GM12872 (cell line): ENCODE measurements at regions not wholly inside any gene's neighbourhood (a gene's known extent, or its start where the extent isn't known, plus 50 kb on each side); places are given as distances from the start of the nearest gene placed in this dataset.

ENCODE experiments used
- TF ChIP-seq, protein P1 (sequence below): IDR thresholded peaks from 3 replicates; pipeline ENCODE4 v1.5.1; 2011; ENCODE audit warnings: low read depth, mild to moderate bottlenecking, low read length, moderate library complexity; ENCODE audit not compliant: insufficient read depth

DNA sequence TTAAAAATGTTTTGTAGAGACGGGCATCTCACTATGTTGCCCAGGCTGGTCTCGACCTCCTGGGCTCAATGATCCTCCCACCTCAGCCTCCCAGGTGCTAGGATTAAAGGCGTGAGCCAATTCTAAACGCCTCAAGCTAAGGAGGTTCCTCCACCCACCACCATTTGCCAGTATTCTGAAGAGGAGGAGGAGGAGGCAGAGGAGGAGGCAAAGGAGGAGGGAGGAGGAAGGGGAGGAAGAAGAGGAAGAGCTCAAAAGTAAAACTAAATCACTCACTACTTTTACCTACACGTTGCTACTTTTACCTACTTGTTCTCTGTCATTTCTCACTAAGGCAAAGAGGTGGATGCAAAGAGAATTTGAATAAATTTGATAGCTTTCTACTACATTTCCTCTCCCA lies 63.6 kb upstream of the ARID1B start:
- TF ChIP-seq, protein P1, sequence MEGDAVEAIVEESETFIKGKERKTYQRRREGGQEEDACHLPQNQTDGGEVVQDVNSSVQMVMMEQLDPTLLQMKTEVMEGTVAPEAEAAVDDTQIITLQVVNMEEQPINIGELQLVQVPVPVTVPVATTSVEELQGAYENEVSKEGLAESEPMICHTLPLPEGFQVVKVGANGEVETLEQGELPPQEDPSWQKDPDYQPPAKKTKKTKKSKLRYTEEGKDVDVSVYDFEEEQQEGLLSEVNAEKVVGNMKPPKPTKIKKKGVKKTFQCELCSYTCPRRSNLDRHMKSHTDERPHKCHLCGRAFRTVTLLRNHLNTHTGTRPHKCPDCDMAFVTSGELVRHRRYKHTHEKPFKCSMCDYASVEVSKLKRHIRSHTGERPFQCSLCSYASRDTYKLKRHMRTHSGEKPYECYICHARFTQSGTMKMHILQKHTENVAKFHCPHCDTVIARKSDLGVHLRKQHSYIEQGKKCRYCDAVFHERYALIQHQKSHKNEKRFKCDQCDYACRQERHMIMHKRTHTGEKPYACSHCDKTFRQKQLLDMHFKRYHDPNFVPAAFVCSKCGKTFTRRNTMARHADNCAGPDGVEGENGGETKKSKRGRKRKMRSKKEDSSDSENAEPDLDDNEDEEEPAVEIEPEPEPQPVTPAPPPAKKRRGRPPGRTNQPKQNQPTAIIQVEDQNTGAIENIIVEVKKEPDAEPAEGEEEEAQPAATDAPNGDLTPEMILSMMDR = no peak

DNA sequence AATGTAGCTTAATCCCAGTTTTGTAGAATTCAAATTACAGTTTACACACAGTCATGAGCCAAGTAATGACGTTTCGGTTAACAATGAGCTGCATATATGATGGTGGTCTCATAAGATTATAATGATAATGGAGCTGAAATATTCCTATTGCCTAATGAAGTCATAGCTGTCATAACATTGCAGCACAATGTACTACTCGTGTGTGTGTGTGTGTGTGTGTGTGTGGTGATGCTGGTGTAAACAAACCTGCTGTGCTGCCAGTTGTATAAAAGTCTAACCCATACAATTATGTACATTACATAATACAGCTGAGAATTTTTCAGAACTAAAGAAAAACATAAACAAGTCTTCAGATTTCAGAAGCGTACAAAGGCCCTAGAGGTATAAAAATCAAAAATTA lies 66.7 kb upstream of the ARID1B start:
- TF ChIP-seq, protein P1 = no peak

DNA sequence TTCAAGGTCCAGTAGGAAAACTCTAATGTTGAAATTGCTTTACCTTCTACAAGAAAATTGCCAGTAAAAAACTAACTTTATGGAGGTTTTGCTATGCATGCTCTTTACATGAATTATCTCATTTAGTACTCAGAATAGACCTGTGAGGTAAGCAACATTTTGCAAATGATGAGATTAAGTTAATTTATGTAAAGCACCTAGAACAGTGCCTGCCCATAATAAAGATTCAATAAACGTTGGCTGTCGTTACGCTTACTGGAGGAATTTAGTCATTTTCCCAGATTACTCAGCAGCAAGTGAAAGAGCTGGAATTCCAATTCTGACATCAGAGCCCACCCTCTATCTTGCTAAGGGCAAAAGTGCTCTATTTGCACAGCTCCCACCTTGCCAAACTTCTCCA lies 69.4 kb upstream of the ARID1B start:
- TF ChIP-seq, protein P1 = no peak

DNA sequence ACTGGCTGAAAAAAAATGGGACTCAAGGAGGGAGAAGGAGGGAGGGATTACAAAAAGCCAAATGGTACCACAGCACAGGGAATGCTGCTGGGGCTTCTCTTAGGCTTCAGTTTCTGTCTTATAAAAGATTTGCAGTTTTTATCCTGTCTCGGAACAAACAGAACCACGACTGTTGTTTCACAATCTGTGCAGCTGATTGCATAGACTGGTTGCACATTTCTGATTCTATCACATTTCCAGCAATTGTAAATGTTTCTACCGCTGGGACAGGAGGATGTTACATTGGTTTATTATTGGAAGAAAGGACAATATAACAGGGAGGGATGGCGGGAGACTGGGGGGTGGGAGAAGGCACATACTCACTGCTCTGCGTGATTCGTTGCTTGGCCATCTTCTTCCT lies 73.5 kb upstream of the ARID1B start:
- TF ChIP-seq, protein P1 = no peak

DNA sequence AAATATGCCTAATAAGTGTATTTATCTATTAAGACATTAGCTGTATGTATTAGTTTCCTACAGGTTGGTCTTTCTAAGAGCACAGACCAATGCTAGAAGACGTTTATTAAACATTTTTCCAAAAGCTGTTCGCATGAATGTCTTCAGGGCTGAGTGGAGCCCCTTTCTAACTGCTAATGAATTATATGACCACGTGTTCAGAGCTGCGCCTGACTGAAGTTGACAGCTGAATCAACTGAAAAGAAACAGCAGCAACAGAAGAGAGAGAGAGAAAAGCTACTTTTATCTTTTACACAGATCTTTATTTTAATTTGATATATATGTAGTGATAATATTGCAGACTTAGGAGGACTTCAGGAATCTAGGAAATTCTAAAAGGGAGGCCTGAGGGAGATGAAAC lies 75.2 kb upstream of the ARID1B start:
- TF ChIP-seq, protein P1 = no peak

DNA sequence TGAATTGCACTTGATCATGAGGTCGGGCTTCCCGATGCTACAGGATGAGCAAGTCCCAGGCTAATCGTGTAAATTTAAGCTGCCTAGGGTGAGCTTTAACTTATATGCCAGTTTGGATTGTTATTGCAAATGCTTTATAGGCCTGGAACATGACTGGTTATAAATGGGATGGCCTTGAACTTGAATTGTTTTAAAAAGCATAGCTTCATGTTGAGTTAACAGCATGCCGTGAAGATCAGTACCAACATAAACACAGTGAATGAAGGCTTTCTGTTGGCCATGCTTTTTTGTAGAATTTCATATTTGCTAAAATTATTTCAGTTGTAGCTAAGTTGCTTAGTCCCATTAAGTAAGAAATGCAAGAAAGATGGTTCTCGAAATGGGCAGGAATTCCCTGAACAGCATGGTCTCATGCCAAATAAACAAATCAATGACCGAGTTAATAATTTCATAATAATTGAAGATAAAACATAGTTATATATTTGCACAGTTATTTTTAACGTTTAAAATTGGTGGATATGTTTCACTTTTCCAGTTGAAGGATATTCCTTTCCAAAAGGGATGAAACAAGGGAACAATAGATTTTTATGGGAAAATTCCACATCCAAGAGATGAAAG lies 76.6 kb upstream of the ARID1B start:
- TF ChIP-seq, protein P1 = no peak

DNA sequence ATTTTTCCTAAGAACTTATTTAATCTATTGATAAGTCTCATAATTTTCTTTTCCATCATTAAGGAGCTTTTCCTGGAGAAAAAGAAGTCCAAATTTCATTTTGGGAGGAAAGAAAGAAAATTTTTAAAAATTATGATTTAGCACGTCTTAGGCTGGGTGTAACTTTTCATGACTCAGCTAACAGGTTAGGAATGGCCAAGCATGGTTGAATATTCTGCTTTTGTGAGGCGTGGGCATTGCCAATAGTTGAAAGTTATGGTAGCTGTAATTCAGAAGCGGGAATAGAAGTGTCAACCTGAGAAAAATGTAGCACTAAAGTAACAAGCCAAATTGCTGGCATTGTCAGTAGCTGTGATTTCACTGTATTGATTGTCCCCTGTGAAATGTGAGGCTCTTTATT lies 77.2 kb upstream of the ARID1B start:
- TF ChIP-seq, protein P1 = no peak
